Urinary bladder (tissue), 3 donors: ENCODE measurements at regions not wholly inside any gene's neighbourhood (a gene's known extent, or its start where the extent isn't known, plus 50 kb on each side); places are given as distances from the start of the nearest gene placed in this dataset.

Experiments used
- DNase-seq: peaks from one replicate; pipeline ENCODE4 v3.0.0-alpha.2; 2015; ENCODE audit errors: extremely low spot score
- H3K27ac ChIP-seq: one replicate; pipeline ENCODE4 v1.5.1; 2013; ENCODE audit warnings: low read depth, mild to moderate bottlenecking, moderate library complexity
- H3K36me3 ChIP-seq: one replicate; pipeline ENCODE4 v1.6.1; 2013; ENCODE audit warnings: mild to moderate bottlenecking, moderate library complexity; ENCODE audit not compliant: insufficient read depth
- H3K4me1 ChIP-seq: one replicate; pipeline ENCODE4 v1.6.1; 2013; ENCODE audit warnings: mild to moderate bottlenecking, moderate library complexity; ENCODE audit not compliant: insufficient read depth
- H3K4me3 ChIP-seq: one replicate; pipeline ENCODE4 v1.5.1; 2013; ENCODE audit warnings: low read depth, low read length
- WGBS: extraction: QIAGEN DNeasy Blood & Tissue Kit; methylation state at CpG from one replicate; pipeline ENCODE4 v1.1.7; 2013; 5-methylcytosine and 5-hydroxymethylcytosine counted together
- donor health status: healthy with polysubstance abuse.
- donor health status: healthy.

GRCh38 chr2:66839551-66840320 lies 404.8 kb downstream of the MEIS1 start:
- H3K36me3 ChIP-seq, result no peaks in the 10 kb centered on the region
- DNase-seq, result peak; percentile 65
- 28% methylated on average over 4 of the region's 4 CpGs for WGBS
- H3K27ac ChIP-seq, result no peak overlapping the region
- no peaks in the 10 kb centered on the region for H3K4me1 ChIP-seq
- no peak overlapping the region for H3K4me3 ChIP-seq

- peak overlapping the region; percentile 50 for H3K27ac ChIP-seq
- H3K36me3 ChIP-seq, result no peaks in the 10 kb centered on the region
- H3K4me1 ChIP-seq, result no peaks in the 10 kb centered on the region
- no peak for DNase-seq
- WGBS, result 49% methylated on average over 8 of the region's 8 CpGs
- H3K4me3 ChIP-seq, result no peak overlapping the region
Observed at GRCh38 chr2:66840321-66841002, 405.5 kb downstream of the MEIS1 start.

GRCh38 chr2:66843847-66844246 lies 408.9 kb downstream of the MEIS1 start:
- Histone ChIP-seq H3K4me3 (no peak overlapping the region), H3K27ac (no peak overlapping the region), H3K4me1 (no peaks in the 10 kb centered on the region), H3K36me3 (no peaks in the 10 kb centered on the region)
- 70% methylated on average over 3 of the region's 3 CpGs for WGBS
- DNase-seq, result no peak

DNA sequence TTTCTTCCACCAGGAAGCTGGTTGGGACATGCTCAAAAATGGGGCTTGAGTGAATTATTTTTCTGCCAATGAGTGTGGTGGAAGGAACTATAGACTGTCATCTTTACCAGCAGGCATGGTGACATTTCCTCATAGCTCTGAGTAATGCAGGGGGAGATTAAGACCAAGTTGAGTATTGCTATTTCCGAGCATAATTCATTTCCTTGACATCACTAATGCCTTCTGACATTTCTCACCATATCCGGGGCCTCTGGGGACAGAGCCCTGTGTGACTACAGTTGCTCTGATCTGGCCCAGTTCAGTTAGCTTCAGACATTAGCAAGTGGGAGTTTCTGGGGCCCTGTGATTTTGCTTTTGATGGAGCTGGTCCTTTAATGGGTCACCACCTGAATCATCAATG lies 410.4 kb downstream of the MEIS1 start:
- H3K4me3 ChIP-seq, result no peak overlapping the region
- DNase-seq, result no peak
- H3K36me3 ChIP-seq, result no peaks in the 10 kb centered on the region
- H3K27ac ChIP-seq, result no peak overlapping the region
- no peaks in the 10 kb centered on the region for H3K4me1 ChIP-seq
- 63% methylated on average over 2 of the region's 2 CpGs for WGBS

- no peak overlapping the region for H3K27ac ChIP-seq
- 89% methylated on average over 2 of the region's 2 CpGs for WGBS
- no peak for DNase-seq
Observed at GRCh38 chr2:66846887-66847286, 412.0 kb downstream of the MEIS1 start.

DNA sequence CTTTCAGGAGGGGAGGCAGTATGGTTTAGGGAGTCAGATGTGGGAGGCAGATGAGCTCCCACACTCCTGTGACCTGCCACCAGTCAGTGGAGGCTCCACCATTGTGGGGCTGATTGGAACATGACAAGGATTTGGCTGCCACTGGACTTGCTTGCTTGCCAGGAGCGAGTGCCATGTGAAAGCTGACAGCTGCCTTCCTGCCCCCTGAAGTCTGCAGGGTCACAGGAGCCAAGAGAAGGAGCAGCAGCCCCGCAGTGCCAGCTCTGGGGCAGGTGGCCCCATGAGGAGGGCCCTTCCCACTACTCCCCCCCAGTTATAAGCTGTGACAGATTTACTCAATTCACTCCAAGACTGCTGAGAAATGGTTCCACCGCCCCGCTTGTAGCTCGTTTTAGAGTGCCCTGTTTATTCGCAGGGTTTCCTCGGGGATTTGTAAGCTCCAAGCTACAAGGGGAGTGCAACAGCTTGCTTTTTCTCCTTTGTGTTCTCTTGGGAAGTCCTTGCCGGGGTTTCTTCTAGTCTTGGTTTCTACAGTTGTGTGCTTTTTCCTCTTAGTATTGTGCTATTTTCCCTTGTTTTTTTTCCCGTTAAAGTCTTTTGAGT lies 414.3 kb downstream of the MEIS1 start:
- Histone ChIP-seq H3K27ac (no peak overlapping the region), H3K4me1 (no peaks in the 10 kb centered on the region), H3K36me3 (no peaks in the 10 kb centered on the region), H3K4me3 (no peak overlapping the region)
- DNase-seq, result no peak
- WGBS, result 60% methylated on average over 9 of the region's 9 CpGs

More at GRCh38 chr2:66846887-66847286, 412.0 kb downstream of the MEIS1 start:
- Histone ChIP-seq H3K4me3 (no peak overlapping the region), H3K4me1 (no peaks in the 10 kb centered on the region), H3K36me3 (no peaks in the 10 kb centered on the region)

GRCh38 chr2:66850376-66850775 lies 415.5 kb downstream of the MEIS1 start:
- no peak for DNase-seq
- Histone ChIP-seq H3K27ac (no peak overlapping the region), H3K4me1 (no peaks in the 10 kb centered on the region), H3K36me3 (no peaks in the 10 kb centered on the region), H3K4me3 (no peak overlapping the region)
- 84% methylated on average over 10 of the region's 10 CpGs for WGBS

DNA sequence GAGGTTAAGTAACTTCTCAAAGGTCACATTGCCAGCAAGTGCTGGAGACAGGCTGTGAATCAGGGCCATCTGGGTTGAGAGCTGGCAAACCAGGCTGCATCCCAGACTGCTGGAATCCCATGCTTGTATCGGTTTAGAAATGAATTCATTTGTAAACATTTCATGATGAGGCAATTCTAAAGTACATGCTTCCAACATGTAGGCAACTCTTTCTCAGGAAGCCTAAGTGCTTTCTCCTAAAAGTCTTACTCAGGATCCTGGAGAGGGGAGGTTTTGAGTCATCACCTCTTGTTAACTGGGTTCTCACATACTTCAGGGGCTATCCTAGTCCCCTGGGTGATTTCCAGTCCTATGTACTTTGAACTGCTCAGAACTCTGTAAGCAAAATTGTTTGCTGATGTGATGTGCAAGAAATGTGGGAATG lies 416.5 kb downstream of the MEIS1 start:
- no peaks in the 10 kb centered on the region for H3K36me3 ChIP-seq
- H3K27ac ChIP-seq, result no peak overlapping the region
- no peak for DNase-seq
- H3K4me3 ChIP-seq, result no peak overlapping the region
- H3K4me1 ChIP-seq, result no peaks in the 10 kb centered on the region
- WGBS, result 34% methylated on average over 1 of the region's 1 CpG

GRCh38 chr2:66852953-66853352 lies 418.0 kb downstream of the MEIS1 start:
- DNase-seq, result no peak
- Histone ChIP-seq H3K4me3 (no peak overlapping the region), H3K27ac (no peak overlapping the region), H3K4me1 (no peaks in the 10 kb centered on the region), H3K36me3 (no peaks in the 10 kb centered on the region)
- WGBS, result 67% methylated on average over 6 of the region's 6 CpGs

- no peak for DNase-seq
- 36% methylated on average over 6 of the region's 6 CpGs for WGBS
Observed at GRCh38 chr2:66853585-66853984, 418.7 kb downstream of the MEIS1 start.

DNA sequence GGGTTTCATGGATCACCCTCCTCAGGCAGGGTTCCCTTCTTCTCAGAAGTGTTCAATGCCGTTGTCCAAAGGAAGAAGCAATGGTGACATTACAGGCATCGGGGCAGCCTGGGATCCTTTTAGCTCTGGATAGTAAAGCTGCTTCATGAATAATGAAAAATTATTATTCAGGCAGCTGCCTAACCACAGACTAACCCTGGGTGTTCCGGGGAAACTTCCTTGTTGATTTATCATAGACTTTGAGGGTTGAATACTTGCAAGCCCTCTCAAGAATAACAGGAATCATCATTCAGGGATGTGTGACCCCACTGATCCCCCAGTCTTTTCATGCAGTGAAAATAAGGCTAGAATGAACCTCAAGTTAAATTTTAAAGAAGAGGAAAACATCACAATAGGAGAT lies 419.4 kb downstream of the MEIS1 start:
- H3K27ac ChIP-seq, result no peak overlapping the region
- DNase-seq, result no peak
- H3K36me3 ChIP-seq, result no peaks in the 10 kb centered on the region
- 56% methylated on average over 3 of the region's 3 CpGs for WGBS
- H3K4me3 ChIP-seq, result no peak overlapping the region
- H3K4me1 ChIP-seq, result no peaks in the 10 kb centered on the region

More at GRCh38 chr2:66853585-66853984, 418.7 kb downstream of the MEIS1 start:
- Histone ChIP-seq H3K36me3 (no peaks in the 10 kb centered on the region), H3K4me3 (no peak overlapping the region), H3K4me1 (no peaks in the 10 kb centered on the region), H3K27ac (no peak overlapping the region)

DNA sequence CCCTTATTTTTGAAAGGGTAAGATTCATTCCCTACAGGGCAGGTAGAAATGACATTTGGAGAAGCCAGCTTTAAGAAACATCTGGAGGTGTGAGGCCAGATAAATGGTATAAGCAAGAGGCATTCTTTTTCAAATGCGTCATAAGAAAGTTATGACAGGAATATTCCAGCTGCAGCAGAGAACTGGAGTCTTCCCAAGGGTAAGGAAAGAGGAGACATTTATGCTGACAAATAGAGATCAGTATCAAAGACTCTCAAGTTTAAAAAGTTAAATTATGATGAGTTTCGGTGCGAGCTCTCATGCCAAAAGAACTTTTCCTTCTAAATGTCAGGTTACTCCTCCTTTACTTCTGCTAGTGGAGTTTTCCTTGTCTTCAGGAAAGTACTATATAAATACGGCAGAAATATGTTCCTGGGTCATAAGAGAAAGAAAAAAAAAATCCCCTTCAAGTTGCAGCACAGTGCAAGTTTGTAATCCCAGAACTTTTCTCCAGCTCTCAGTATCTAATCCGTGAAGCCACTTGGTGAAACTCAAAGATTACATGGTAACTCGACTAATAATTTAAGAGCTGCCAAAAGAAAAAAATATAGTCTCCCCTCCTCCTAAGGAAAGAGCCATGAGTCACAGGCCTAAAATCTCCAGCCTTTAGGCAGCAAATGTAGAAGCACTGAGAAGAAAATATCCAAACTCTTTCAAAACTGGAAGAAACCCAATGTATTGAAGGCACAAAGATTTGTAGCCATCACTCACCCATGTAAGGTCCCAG lies 428.1 kb downstream of the MEIS1 start:
- peak; percentile 71 for DNase-seq
- no peaks in the 10 kb centered on the region for H3K4me1 ChIP-seq
- H3K36me3 ChIP-seq, result no peaks in the 10 kb centered on the region
- no peak overlapping the region for H3K4me3 ChIP-seq
- WGBS, result 23% methylated on average over 6 of the region's 6 CpGs
- no peak overlapping the region for H3K27ac ChIP-seq

GRCh38 chr2:66865161-66865560 lies 430.2 kb downstream of the MEIS1 start:
- DNase-seq, result no peak
- no peak overlapping the region for H3K4me3 ChIP-seq
- H3K27ac ChIP-seq, result no peak overlapping the region
- no peaks in the 10 kb centered on the region for H3K4me1 ChIP-seq
- H3K36me3 ChIP-seq, result no peaks in the 10 kb centered on the region
